ENCODE measurements at regions not wholly inside any gene's neighbourhood (a gene's known extent, or its start where the extent isn't known, plus 50 kb on each side); places are given as distances from the start of the nearest gene placed in this dataset.

DNA sequence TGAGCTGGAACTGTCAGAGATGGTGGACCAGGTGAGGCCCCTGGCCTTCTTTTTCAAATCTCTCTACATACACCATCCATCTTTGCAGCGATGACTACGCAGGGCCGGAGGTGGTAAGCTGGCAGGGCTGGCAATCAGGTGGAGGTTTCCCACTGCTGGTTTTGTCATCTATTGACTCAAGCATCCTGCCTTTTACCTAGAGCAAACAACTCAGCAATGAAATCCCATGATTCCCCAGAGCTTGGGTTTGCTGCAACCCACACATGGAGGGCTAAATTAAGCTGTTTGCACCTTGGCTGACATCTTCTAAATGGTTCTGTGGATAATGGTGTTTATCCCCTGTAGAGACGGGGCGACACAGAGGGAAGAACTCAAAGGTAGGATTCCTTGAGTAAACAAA, 170.2 kb downstream of the SCP2D1 start:
- TF ChIP-seq, protein P1, sequence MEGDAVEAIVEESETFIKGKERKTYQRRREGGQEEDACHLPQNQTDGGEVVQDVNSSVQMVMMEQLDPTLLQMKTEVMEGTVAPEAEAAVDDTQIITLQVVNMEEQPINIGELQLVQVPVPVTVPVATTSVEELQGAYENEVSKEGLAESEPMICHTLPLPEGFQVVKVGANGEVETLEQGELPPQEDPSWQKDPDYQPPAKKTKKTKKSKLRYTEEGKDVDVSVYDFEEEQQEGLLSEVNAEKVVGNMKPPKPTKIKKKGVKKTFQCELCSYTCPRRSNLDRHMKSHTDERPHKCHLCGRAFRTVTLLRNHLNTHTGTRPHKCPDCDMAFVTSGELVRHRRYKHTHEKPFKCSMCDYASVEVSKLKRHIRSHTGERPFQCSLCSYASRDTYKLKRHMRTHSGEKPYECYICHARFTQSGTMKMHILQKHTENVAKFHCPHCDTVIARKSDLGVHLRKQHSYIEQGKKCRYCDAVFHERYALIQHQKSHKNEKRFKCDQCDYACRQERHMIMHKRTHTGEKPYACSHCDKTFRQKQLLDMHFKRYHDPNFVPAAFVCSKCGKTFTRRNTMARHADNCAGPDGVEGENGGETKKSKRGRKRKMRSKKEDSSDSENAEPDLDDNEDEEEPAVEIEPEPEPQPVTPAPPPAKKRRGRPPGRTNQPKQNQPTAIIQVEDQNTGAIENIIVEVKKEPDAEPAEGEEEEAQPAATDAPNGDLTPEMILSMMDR (conservative IDR thresholded peaks at IDR 0.05 in 1 of 2, IDR thresholded peaks at IDR 0.05 in 1 of 2; ENCODE audit: low read depth in 1 of 2, low read length in 2 of 2): no peak
- no peak for TF ChIP-seq EZH2 (IDR thresholded peaks at IDR 0.05; ENCODE audit: low read length, missing control alignments)
